ENCODE measurements at regions not wholly inside any gene's neighbourhood (a gene's known extent, or its start where the extent isn't known, plus 50 kb on each side); places are given as distances from the start of the nearest gene placed in this dataset.

DNA sequence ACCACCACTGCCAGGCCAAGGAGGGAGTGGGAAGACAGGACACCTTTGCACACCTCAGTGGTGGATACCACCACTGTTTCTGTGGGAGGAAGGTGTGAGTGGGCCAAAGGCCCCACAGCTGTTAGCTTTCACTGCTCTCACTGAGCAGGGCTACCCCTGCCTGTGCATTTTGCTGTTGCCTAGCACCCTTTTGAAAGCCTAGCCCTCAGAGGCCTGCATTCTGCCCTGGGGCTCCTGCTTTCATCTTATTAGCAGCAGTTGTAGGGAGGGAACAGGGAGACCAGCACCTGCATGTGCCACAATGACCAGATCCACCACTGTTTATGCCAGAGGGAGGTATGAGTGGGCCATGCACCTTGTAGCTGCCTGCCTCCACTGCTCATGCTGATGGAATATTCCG is 110.9 kb upstream of the C21orf91 start:
- H4K91ac ChIP-seq (replicated peaks; ENCODE audit: insufficient read length, low read length) = no peak overlapping the region
- peak overlapping the region; percentile 39; the same call in 1 of the 2 replicates for H2BK12ac ChIP-seq (ENCODE audit: low read depth, low read length)
- no peak for DNase-seq (ENCODE audit: low read depth in 1 of 2, low spot score in 2 of 2)
- no peak overlapping the region for H2BK5ac ChIP-seq (ENCODE audit: low read depth, low read length)
- H4K20me1 ChIP-seq (replicated peaks in 1 of 2; ENCODE audit: control insufficient read depth in 1 of 2, insufficient read depth in 2 of 2, low read length in 2 of 2) = no peaks in the 10 kb centered on the region
- H3K4me3 ChIP-seq (ENCODE audit: extremely low read depth in 1 of 4, insufficient read depth in 2 of 4, low read depth in 3 of 4, low read length in 4 of 4) = no peak overlapping the region
- H4K5ac ChIP-seq (ENCODE audit: insufficient read length, low read depth, low read length) = no peak overlapping the region
- ChIA-PET CTCF (ENCODE audit: partially characterized antibody) (interaction anchor here (0.7 to 1.9 kb wide), 9 partner anchors 25 to 320 kb away, joined by 3 to 7 read pairs (median 4); partner anchors contain the start of gene C21orf91), POLR2A (ENCODE audit: partially characterized antibody) (no interaction called here)
- no peak overlapping the region for H3K27ac ChIP-seq (ENCODE audit: low read depth, low read length)
- no peak overlapping the region for H2BK15ac ChIP-seq (ENCODE audit: low read length)
- H2AFZ ChIP-seq (ENCODE audit: low read length) = peak overlapping the region; percentile 92; the same call in 1 of the 2 replicates
- 86% methylated on average over 1 of the region's 1 CpG; no CpG with 5 or more reads in 1 of the 2 experiments for WGBS, 2 experiments (ENCODE audit: extremely low coverage in 1 of 2, insufficient coverage in 1 of 2, insufficient read length in 1 of 2, insufficient replicate concordance in 2 of 2, low coverage in 1 of 2, low lambda C conversion rate in 2 of 2, missing lambda C conversion rate in 1 of 2)
- H3K4me1 ChIP-seq (replicated peaks in 1 of 4; ENCODE audit: control insufficient read depth in 3 of 4, insufficient read depth in 4 of 4, low read length in 3 of 4) = no peaks in the 10 kb centered on the region; a peak in 2 of 7 replicates
- H3K14ac ChIP-seq (ENCODE audit: insufficient read length) = no peak overlapping the region
- no peak overlapping the region for H3K9ac ChIP-seq (replicated peaks in 1 of 4; ENCODE audit: extremely low read depth in 1 of 4, low read depth in 3 of 4, low read length in 3 of 4)
- no peak overlapping the region for H3K56ac ChIP-seq (replicated peaks; ENCODE audit: insufficient read length, low read depth, low read length)
- no peak overlapping the region for H3K23ac ChIP-seq (ENCODE audit: insufficient read length)
- no peak overlapping the region for H3K4ac ChIP-seq (replicated peaks; ENCODE audit: insufficient read length, low read depth, low read length)
- no peak overlapping the region for H2BK120ac ChIP-seq (replicated peaks; ENCODE audit: low read depth, low read length)
- H3K79me2 ChIP-seq (ENCODE audit: control insufficient read depth in 1 of 2, insufficient read depth in 2 of 2, low read length in 2 of 2) = no peaks in the 10 kb centered on the region
- peak overlapping the region; percentile 11; the same call in 1 of the 2 replicates for H4K8ac ChIP-seq (ENCODE audit: extremely low read depth, insufficient read depth, low read length)
- H3K4me2 ChIP-seq (ENCODE audit: insufficient read depth in 1 of 2, low read depth in 2 of 2, low read length in 2 of 2) = no peak overlapping the region
- no peak for TF ChIP-seq YY1 (IDR thresholded peaks at IDR 0.05; ENCODE audit: low read depth, low read length)
- TF ChIP-seq BACH1 (IDR thresholded peaks at IDR 0.05; ENCODE audit: low read length) = no peak
- no peak for TF ChIP-seq HDAC6 (IDR thresholded peaks at IDR 0.05; ENCODE audit: low read depth, low read length)
- no peak for TF ChIP-seq SIX5 (IDR thresholded peaks at IDR 0.05; ENCODE audit: low read depth, low read length)
- no peak for TF ChIP-seq RFX5 (IDR thresholded peaks at IDR 0.05; ENCODE audit: borderline replicate concordance, low read depth, low read length)
- TF ChIP-seq, protein P1, sequence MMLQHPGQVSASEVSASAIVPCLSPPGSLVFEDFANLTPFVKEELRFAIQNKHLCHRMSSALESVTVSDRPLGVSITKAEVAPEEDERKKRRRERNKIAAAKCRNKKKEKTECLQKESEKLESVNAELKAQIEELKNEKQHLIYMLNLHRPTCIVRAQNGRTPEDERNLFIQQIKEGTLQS (IDR thresholded peaks at IDR 0.05; ENCODE audit: insufficient read depth, low read depth, low read length) = no peak
- TF ChIP-seq TBP (IDR thresholded peaks at IDR 0.05; ENCODE audit: low read depth, low read length) = no peak
- TF ChIP-seq ASH2L (IDR thresholded peaks at IDR 0.05; ENCODE audit: low read length) = no peak
- H2AK5ac ChIP-seq (ENCODE audit: low read depth, low read length) = no peak overlapping the region
- H3K9me3 ChIP-seq (ENCODE audit: insufficient read depth in 2 of 2, low read depth in 1 of 2, low read length in 1 of 2) = peaks cover 0 to 3% of the 10 kb centered on the region in 2 experiments; a peak in 1 of 4 replicates
- H3K36me3 ChIP-seq (ENCODE audit: control insufficient read depth in 2 of 4, insufficient read depth in 4 of 4, low read length in 3 of 4) = no peaks in the 10 kb centered on the region
- H3K23me2 ChIP-seq (ENCODE audit: low read depth, low read length) = no peaks in the 10 kb centered on the region
- H2BK20ac ChIP-seq (ENCODE audit: low read length) = no peak overlapping the region
- peak overlapping the region; percentile 78 for H3K18ac ChIP-seq (ENCODE audit: extremely low read depth, low read length)
- FAIRE-seq = no peak
- H3K79me1 ChIP-seq (ENCODE audit: low read depth, low read length) = no peaks in the 10 kb centered on the region
- H3K27me3 ChIP-seq (replicated peaks in 1 of 4; ENCODE audit: control insufficient read depth in 3 of 4, extremely low read depth in 1 of 4, insufficient read depth in 3 of 4, low read length in 3 of 4) = no peaks in the 10 kb centered on the region
